OCI-LY3 (cell line): ENCODE measurements at regions not wholly inside any gene's neighbourhood (a gene's known extent, or its start where the extent isn't known, plus 50 kb on each side); places are given as distances from the start of the nearest gene placed in this dataset.

Experiments
- H2AFZ ChIP-seq: fragments of 200-600, 300-600 bp; shearing (Covaris generic); 2 replicates; pipeline ENCODE4 v1.6.0; 2014; ENCODE audit warnings: antibody characterized with exemption, low read depth, low read length
- H3K27ac ChIP-seq: fragments of 200-600, 300-600 bp; sonication (generic); 2 replicates; pipeline ENCODE4 v1.5.1; 2014; ENCODE audit warnings: mild to moderate bottlenecking, low read length, moderate library complexity, mixed read lengths
- H3K27me3 ChIP-seq: fragments of 200-600, 300-600 bp; sonication (generic); 2 replicates; pipeline ENCODE4 v1.6.1; 2014; ENCODE audit warnings: low read depth, low read length, mixed read lengths
- H3K36me3 ChIP-seq: fragments of 200-600, 300-600 bp; sonication (generic); replicated peaks from 2 replicates; pipeline ENCODE3; 2014; ENCODE audit warnings: low read depth, low read length, mixed read lengths
- H3K4me1 ChIP-seq: fragments of 300-600, 200-600 bp; sonication (generic); 2 replicates; pipeline ENCODE4 v1.6.1; 2014; ENCODE audit warnings: low read length, mixed read lengths
- H3K4me2 ChIP-seq: fragments of 200-600, 300-600 bp; sonication (generic); 2 replicates; pipeline ENCODE4 v1.6.1; 2014; ENCODE audit warnings: low read length, mixed read lengths
- H3K4me3 ChIP-seq: fragments of 300-600, 200-600 bp; sonication (generic); 2 replicates; pipeline ENCODE4 v1.5.1; 2014; ENCODE audit warnings: antibody characterized with exemption, mild to moderate bottlenecking, low read length, moderate library complexity
- H3K79me2 ChIP-seq: fragments of 300-600, 200-600 bp; shearing (Covaris generic); 2 replicates; pipeline ENCODE4 v1.6.1; 2014; ENCODE audit warnings: mild to moderate bottlenecking, low read length, mixed read lengths
- H3K9ac ChIP-seq: fragments of 300-600, 200-600 bp; shearing (Covaris generic); 2 replicates; pipeline ENCODE4 v1.6.0; 2014; ENCODE audit warnings: mild to moderate bottlenecking, low read length, moderate library complexity
- H3K9me3 ChIP-seq: fragments of 200-600, 300-600 bp; shearing (Covaris generic); 2 replicates; pipeline ENCODE4 v1.6.1; 2014; ENCODE audit warnings: low read length, mixed read lengths; ENCODE audit not compliant: insufficient read depth
- H4K20me1 ChIP-seq: fragments of 200-600, 300-600 bp; sonication (generic); 2 replicates; pipeline ENCODE4 v1.6.1; 2016; ENCODE audit warnings: low read length, mixed read lengths; ENCODE audit not compliant: insufficient read depth
- CTCF ChIP-seq: fragments of 200-600, 300-600 bp; sonication (generic); IDR thresholded peaks from 2 replicates; pipeline ENCODE4 v1.5.1; 2014; ENCODE audit warnings: antibody characterized with exemption, low read length, low read depth
- EZH2phosphoT487 ChIP-seq: fragments of 200-600 bp; shearing (Covaris generic); IDR thresholded peaks from 2 replicates; pipeline ENCODE4 v1.6.1; 2018; ENCODE audit warnings: antibody characterized with exemption, mixed run types, low read depth

- Histone ChIP-seq H2AFZ (no peak overlapping the region), H3K36me3 (no peaks in the 10 kb centered on the region), H3K4me1 (no peaks in the 10 kb centered on the region), H3K27ac (no peak overlapping the region), H3K4me3 (no peak overlapping the region), H3K9ac (no peak overlapping the region), H3K4me2 (no peak overlapping the region), H3K79me2 (no peaks in the 10 kb centered on the region), H3K27me3 (no peaks in the 10 kb centered on the region), H3K9me3 (no peaks in the 10 kb centered on the region), H4K20me1 (no peaks in the 10 kb centered on the region)
- TF ChIP-seq CTCF (no peak), EZH2phosphoT487 (no peak)
These were observed 293.4 kb upstream of the IGFBP7 start for GRCh38 chr4:57403591-57403990.

GRCh38 chr4:57401586-57401985, 291.4 kb upstream of the IGFBP7 start:
- TF ChIP-seq CTCF (no peak), EZH2phosphoT487 (no peak)
- Histone ChIP-seq H2AFZ (no peak overlapping the region), H3K27ac (no peak overlapping the region), H3K9me3 (no peaks in the 10 kb centered on the region), H3K9ac (no peak overlapping the region), H3K4me2 (no peak overlapping the region), H3K4me3 (no peak overlapping the region), H3K36me3 (no peaks in the 10 kb centered on the region), H3K79me2 (no peaks in the 10 kb centered on the region), H3K27me3 (no peaks in the 10 kb centered on the region), H4K20me1 (no peaks in the 10 kb centered on the region), H3K4me1 (no peaks in the 10 kb centered on the region)

GRCh38 chr4:57378766-57379165, 268.6 kb upstream of the IGFBP7 start:
- H4K20me1 ChIP-seq = no peaks in the 10 kb centered on the region
- no peak overlapping the region for H3K9ac ChIP-seq
- no peak overlapping the region for H3K4me2 ChIP-seq
- no peak overlapping the region for H3K4me3 ChIP-seq
- no peak overlapping the region for H2AFZ ChIP-seq
- H3K4me1 ChIP-seq = no peaks in the 10 kb centered on the region
- TF ChIP-seq EZH2phosphoT487 = no peak
- no peak for TF ChIP-seq CTCF
- no peaks in the 10 kb centered on the region for H3K36me3 ChIP-seq
- H3K9me3 ChIP-seq = no peaks in the 10 kb centered on the region
- H3K27me3 ChIP-seq = no peaks in the 10 kb centered on the region
- no peak overlapping the region for H3K27ac ChIP-seq
- H3K79me2 ChIP-seq = no peaks in the 10 kb centered on the region

GRCh38 chr4:57374866-57375595, 264.8 kb upstream of the IGFBP7 start:
- H3K36me3 ChIP-seq = no peaks in the 10 kb centered on the region
- H4K20me1 ChIP-seq = no peaks in the 10 kb centered on the region
- no peaks in the 10 kb centered on the region for H3K4me1 ChIP-seq
- H3K4me3 ChIP-seq = no peak overlapping the region
- no peaks in the 10 kb centered on the region for H3K79me2 ChIP-seq
- no peak overlapping the region for H3K4me2 ChIP-seq
- no peak overlapping the region for H2AFZ ChIP-seq
- no peak overlapping the region for H3K27ac ChIP-seq
- TF ChIP-seq CTCF (no peak), EZH2phosphoT487 (no peak)
- no peaks in the 10 kb centered on the region for H3K9me3 ChIP-seq
- no peaks in the 10 kb centered on the region for H3K27me3 ChIP-seq
- no peak overlapping the region for H3K9ac ChIP-seq
